T47D (cell line): ENCODE measurements at regions not wholly inside any gene's neighbourhood (a gene's known extent, or its start where the extent isn't known, plus 50 kb on each side); places are given as distances from the start of the nearest gene placed in this dataset.
"Not testable (repeated sequence)": the region's sequence is repeated elsewhere in the genome, so short reads cannot be mapped to it uniquely, and the experiment has no call there.

Experiments
- DNase-seq, 2 experiments: peaks; one replicate each; pipeline versions ENCODE4 v3.0.0 to v3.0.0-alpha.2; 2011 to 2012; ENCODE audit warnings: low read depth in 1 of 2, low spot score in 1 of 2
- JUND ChIP-seq: IDR thresholded peaks from 2 replicates; pipeline ENCODE4 v1.6.1; 2012; ENCODE audit warnings: low read depth
- in situ Hi-C: cut with HindIII; loops from 2 replicates; pipeline ENCODE4 v1.10.0; 2016; ENCODE audit warnings: low sequenced_read_pairs, low pct_unique_long_range_greater_than_20kb

DNA sequence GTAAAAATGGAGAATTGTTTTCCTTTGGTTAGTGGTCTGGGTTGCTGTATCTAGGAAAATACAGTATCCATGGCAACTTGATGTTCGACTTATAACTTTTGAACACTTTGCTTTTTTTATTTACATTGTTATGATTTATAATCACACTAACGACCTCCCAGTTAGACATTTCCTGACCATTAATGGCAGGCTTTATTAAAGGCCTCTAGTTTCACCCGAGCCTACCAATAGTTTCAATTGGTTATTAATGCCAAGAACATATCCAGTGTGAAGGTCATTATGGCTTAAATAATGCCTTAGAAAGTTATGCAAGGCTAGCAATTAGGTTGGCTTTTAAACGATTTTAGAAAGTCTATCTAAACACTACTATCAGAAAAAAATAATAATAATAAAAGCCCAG is 452.0 kb downstream of the DMRTA1 start:
- no peak for DNase-seq
- TF ChIP-seq JUND = no peak
- in situ Hi-C loops = no loop called here

DNA sequence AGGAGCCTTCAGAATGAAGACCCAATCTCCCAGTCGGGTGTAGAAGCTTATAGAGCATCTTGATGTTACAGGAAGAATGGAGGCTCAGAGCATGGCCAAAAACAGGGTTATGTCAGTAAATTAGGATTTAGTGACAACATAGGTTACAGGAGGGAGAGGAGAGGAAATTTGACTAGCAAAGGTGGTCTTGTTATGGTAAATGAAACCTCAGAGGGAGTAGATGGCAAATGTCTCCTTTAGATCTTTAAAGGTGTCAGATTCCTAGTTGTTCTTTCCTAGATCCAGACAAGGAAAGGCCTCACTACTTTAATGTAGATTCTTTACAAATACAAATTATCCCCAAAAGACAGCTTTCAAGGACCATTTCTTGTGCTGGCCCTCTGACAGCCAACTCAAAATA is 465.0 kb downstream of the DMRTA1 start:
- no peak for DNase-seq
- in situ Hi-C loops = no loop called here
- no peak for TF ChIP-seq JUND

DNA sequence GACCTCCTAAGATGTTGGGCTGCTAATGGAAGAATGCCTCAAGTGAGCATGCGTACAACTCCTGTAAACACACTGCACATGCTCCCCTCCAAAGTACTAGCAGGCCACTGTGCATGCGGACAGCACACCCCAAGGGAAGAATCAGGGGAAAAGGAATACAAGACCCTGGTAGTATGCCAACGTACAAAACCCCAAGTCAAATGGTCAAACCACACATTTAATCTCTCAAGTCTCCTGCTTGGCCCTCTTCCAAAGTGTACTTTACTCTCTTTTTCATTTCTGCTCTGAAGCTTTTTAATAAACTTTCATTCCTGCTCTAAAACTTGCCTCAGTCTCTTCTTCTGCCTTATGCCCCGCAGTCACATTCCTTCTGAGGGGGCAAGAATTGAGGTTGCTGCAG is 466.4 kb downstream of the DMRTA1 start:
- in situ Hi-C loops = no loop called here
- no peak for TF ChIP-seq JUND
- DNase-seq = no peak

GRCh38 chr9:22913518-22913917 is 466.9 kb downstream of the DMRTA1 start:
- in situ Hi-C loops = no loop called here
- no peak for DNase-seq
- TF ChIP-seq JUND = no peak

GRCh38 chr9:22916148-22916547 is 469.5 kb downstream of the DMRTA1 start:
- TF ChIP-seq JUND = no peak
- DNase-seq = no peak
- in situ Hi-C loops = no loop called here

GRCh38 chr9:22919423-22919822 is 472.8 kb downstream of the DMRTA1 start:
- DNase-seq = no peak
- in situ Hi-C loops = no loop called here
- TF ChIP-seq JUND = no peak

DNA sequence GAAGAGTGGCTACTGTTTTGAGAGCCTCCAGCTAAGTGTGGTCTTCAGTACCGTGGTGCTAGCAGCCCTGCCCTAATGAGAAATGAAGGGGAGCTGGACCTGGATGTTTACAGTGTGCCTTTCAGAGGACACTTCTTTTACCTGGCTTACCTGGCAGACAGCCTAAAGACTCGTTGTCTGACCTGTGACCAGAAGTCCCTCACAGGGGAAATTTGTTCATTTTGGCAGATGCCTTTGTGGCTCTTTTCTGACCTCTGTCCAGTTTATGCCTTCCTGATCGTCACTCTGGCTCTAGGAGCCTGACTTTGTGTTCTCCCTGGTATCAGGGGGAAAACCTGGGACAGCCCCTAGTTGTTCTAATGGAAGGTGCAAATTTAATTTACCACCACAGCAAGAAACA is 475.1 kb downstream of the DMRTA1 start:
- in situ Hi-C loops = no loop called here
- no peak for TF ChIP-seq JUND
- DNase-seq = no peak

DNA sequence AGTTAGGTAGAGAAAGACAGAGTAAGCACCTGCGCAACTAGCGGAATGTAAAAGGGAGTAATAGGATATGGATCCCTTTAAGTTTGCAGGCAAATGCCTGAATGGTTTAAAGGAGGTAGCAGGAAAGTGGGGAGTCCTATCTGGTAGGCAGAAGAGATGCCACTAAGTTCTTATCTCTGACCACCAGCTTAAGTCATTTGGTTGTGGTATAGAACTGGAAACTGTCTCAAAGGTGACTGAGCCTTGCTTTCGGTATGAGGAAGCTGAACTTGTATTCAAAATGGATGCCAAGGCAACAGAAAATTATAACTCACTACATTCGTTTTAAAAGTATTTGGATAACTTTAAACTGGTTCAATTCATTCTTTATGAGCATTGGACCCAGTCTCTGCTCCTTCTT is 475.6 kb downstream of the DMRTA1 start:
- in situ Hi-C loops = no loop called here
- TF ChIP-seq JUND = no peak
- no peak for DNase-seq

GRCh38 chr9:22954550-22954949 is 507.9 kb downstream of the DMRTA1 start:
- DNase-seq = no peak
- no peak for TF ChIP-seq JUND
- in situ Hi-C loops = no loop called here

- in situ Hi-C loops = no loop called here
- DNase-seq = no peak
- no peak for TF ChIP-seq JUND
Measured at GRCh38 chr9:22954964-22955363, 508.3 kb downstream of the DMRTA1 start.

GRCh38 chr9:22969350-22969979 is 522.8 kb downstream of the DMRTA1 start:
- TF ChIP-seq JUND = no peak
- in situ Hi-C loops = no loop called here
- DNase-seq = no peak

GRCh38 chr9:22970434-22970975 is 523.9 kb downstream of the DMRTA1 start:
- DNase-seq = no peak
- no peak for TF ChIP-seq JUND
- in situ Hi-C loops = no loop called here

GRCh38 chr9:22975951-22976350 is 529.3 kb downstream of the DMRTA1 start:
- DNase-seq = no peak
- TF ChIP-seq JUND = no peak
- in situ Hi-C loops = no loop called here

DNA sequence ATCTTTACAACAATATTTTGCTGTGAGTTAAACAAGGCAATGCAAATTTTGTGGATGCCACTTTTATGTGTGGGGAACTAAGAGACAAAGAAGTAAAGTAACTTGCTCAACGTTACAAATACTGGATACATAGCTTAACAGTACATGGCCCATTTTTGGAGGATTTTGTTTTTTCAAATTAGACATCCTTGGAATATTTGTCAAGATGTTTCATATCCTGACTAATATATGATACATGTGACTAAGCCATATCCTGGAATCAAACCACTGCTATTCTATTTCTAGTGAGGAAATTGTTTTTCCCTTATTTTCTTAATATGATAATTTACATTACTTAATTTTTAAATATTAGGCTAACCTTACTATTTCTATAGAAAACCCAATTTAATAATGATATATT is 529.8 kb downstream of the DMRTA1 start:
- DNase-seq = no peak
- no peak for TF ChIP-seq JUND
- in situ Hi-C loops = no loop called here

GRCh38 chr9:22980429-22980828 is 533.8 kb downstream of the DMRTA1 start:
- DNase-seq, in situ Hi-C loops: not testable (repeated sequence)
